GM12878 (cell line): ENCODE measurements at regions not wholly inside any gene's neighbourhood (a gene's known extent, or its start where the extent isn't known, plus 50 kb on each side); places are given as distances from the start of the nearest gene placed in this dataset.

Source experiments
- ATAC-seq: fragments of 200-7000 bp; cut with Tn5 transposase; 3 replicates; pipeline ENCODE4 v1.9.1; 2020; ENCODE audit warnings: mild to moderate bottlenecking, moderate library complexity
- BruUV-seq: library from RNA; stranded (reverse); fragments of 400-500 nt; replicated peaks from 2 replicates; lab custom pipeline; 2021; lab: Mats Ljungman, UMichigan
- CTCF ChIA-PET: fragments of 300-600 bp; sonication (Branson Sonifier 250); formaldehyde crosslinking; extraction: SDS; loops from one replicate; lab custom pipeline; 2021; ENCODE audit warnings: inconsistent platforms; lab: Yijun Ruan, JAX
- POLR2A ChIA-PET: fragments of 350-600 bp; formaldehyde crosslinking; extraction: SDS; loops from one replicate; lab custom pipeline; 2021; ENCODE audit warnings: inconsistent platforms; lab: Charles Lee
- RAD21 ChIA-PET: fragments of 300-600 bp; sonication (Branson Sonifier 250); formaldehyde crosslinking; loops from one replicate; lab custom pipeline; 2023; ENCODE audit warnings: antibody characterized with exemption; ENCODE audit not compliant: unreplicated experiment; lab: Charles Lee
- SMC1A ChIA-PET: fragments of 300-600 bp; sonication (Branson Sonifier 250); formaldehyde crosslinking; loops from one replicate; lab custom pipeline; 2023; ENCODE audit not compliant: unreplicated experiment, uncharacterized antibody; lab: Charles Lee
- DNase-seq: peaks from one replicate; pipeline ENCODE4 v3.0.0-alpha.2; 2011; ENCODE audit warnings: low read depth, low spot score
- FAIRE-seq: peaks from 3 replicates; lab custom pipeline; 2011; peaks lifted over from hg19 to GRCh38; lab: Jason Lieb, UNC
- H2AFZ ChIP-seq: 2 replicates; pipeline ENCODE4 v1.6.0; 2011; ENCODE audit warnings: low read depth, low read length, control low read depth; ENCODE audit not compliant: control insufficient read depth
- H3K27ac ChIP-seq: 2 replicates; pipeline ENCODE4 v1.5.1; 2011; ENCODE audit warnings: control low read depth; ENCODE audit not compliant: control insufficient read depth, insufficient read depth
- H3K27me3 ChIP-seq, 2 experiments: replicated peaks in 1 of 2; 2 replicates each; pipeline versions ENCODE4 v1.6.0 to v1.6.1; 2011; ENCODE audit warnings: low read length in 1 of 2; ENCODE audit not compliant: control insufficient read depth in 2 of 2, insufficient read depth in 2 of 2
- H3K36me3 ChIP-seq, 2 experiments: 2 replicates each; pipeline ENCODE4 v1.5.1; 2011; ENCODE audit warnings: low read length in 1 of 2; ENCODE audit not compliant: control insufficient read depth in 2 of 2, insufficient read depth in 2 of 2
- H3K4me1 ChIP-seq: 2 replicates; pipeline ENCODE4 v1.6.1; 2011; ENCODE audit warnings: mild to moderate bottlenecking, low read length, moderate library complexity, mixed read lengths; ENCODE audit not compliant: control insufficient read depth, insufficient read depth
- H3K4me2 ChIP-seq: 2 replicates; pipeline ENCODE4 v1.6.0; 2011; ENCODE audit warnings: control low read depth; ENCODE audit not compliant: control insufficient read depth, insufficient read depth
- H3K4me3 ChIP-seq: fragments of 200-600 bp; sonication (generic); 2 replicates; pipeline ENCODE4 v1.5.1; 2016
- H3K79me2 ChIP-seq: 2 replicates; pipeline ENCODE4 v1.6.0; 2011; ENCODE audit warnings: low read length; ENCODE audit not compliant: control insufficient read depth, insufficient read depth
- H3K9ac ChIP-seq: 2 replicates; pipeline ENCODE4 v1.8.0; 2011; ENCODE audit warnings: low read length, control low read depth, mixed read lengths; ENCODE audit not compliant: control insufficient read depth, insufficient read depth
- H3K9me3 ChIP-seq: replicated peaks from 3 replicates; pipeline ENCODE4 v1.5.1; 2011; ENCODE audit warnings: mild to moderate bottlenecking, low read length; ENCODE audit not compliant: control insufficient read depth, insufficient read depth
- H4K20me1 ChIP-seq: 2 replicates; pipeline ENCODE4 v1.6.0; 2011; ENCODE audit not compliant: control insufficient read depth, insufficient read depth
- ATF2 ChIP-seq: IDR thresholded peaks from 2 replicates; pipeline ENCODE4 v1.6.1; 2012; ENCODE audit warnings: low read length, inconsistent platforms
- GABPA ChIP-seq: IDR thresholded peaks from 2 replicates; pipeline ENCODE4 v1.6.1; 2014; ENCODE audit warnings: antibody characterized with exemption, low read depth, mild to moderate bottlenecking, inconsistent platforms
- IKZF1 ChIP-seq: fragments of 450-650 bp; conservative IDR thresholded peaks from 2 replicates; pipeline ENCODE4 v1.6.1; 2017; ENCODE audit warnings: antibody characterized with exemption, mild to moderate bottlenecking
- JUND ChIP-seq: IDR thresholded peaks from 2 replicates; pipeline ENCODE4 v1.6.1; 2012; ENCODE audit warnings: low read depth, mild to moderate bottlenecking, low read length, improper control_type of control experiment, moderate library complexity
- MLLT1 ChIP-seq: fragments of 450-650 bp; IDR thresholded peaks from 2 replicates; pipeline ENCODE4 v1.6.1; 2016; ENCODE audit warnings: mild to moderate bottlenecking
- NR2F1 ChIP-seq: fragments of 450-650 bp; conservative IDR thresholded peaks from 2 replicates; pipeline ENCODE4 v1.6.1; 2017; ENCODE audit warnings: mild to moderate bottlenecking
- PBX3 ChIP-seq: IDR thresholded peaks from 2 replicates; pipeline ENCODE4 v1.6.1; 2011; ENCODE audit warnings: mild to moderate bottlenecking, low read depth, low read length, moderate library complexity; ENCODE audit not compliant: insufficient replicate concordance
- TAF1 ChIP-seq: IDR thresholded peaks from 2 replicates; pipeline ENCODE4 v1.6.1; 2011; ENCODE audit warnings: mild to moderate bottlenecking, low read depth, low read length, borderline replicate concordance
- WGBS: methylation state at CpG from one replicate; pipeline ENCODE4 v1.1.6; 2016; ENCODE audit warnings: low lambda C conversion rate; ENCODE audit not compliant: insufficient replicate concordance, insufficient coverage; ENCODE audit errors: missing lambda C conversion rate; 5-methylcytosine and 5-hydroxymethylcytosine counted together
- in situ Hi-C: fragments of 300-500 bp; cut with MboI; formaldehyde crosslinking; loops from 9 replicates; pipeline ENCODE4 v1.14.3; 2018; ENCODE audit warnings: mixed read lengths
- intact Hi-C: fragments of 100-400 bp; cut with micrococcal nuclease; formaldehyde crosslinking; loops from one replicate; pipeline ENCODE4 v1.14.2; 2022; ENCODE audit not compliant: unreplicated experiment

GRCh38 chr17:34451313-34451712, 88.3 kb upstream of the CCL1 start:
- ChIA-PET RAD21 (no interaction called here), SMC1A (no interaction called here), CTCF (no interaction called here), POLR2A (no interaction called here)
- DNase-seq (no peak), FAIRE-seq (no peak), ATAC-seq (no peak)
- no TSS peak for BruUV-seq
- 72% methylated on average over 2 of the region's 2 CpGs for WGBS
- TF ChIP-seq GABPA (no peak), NR2F1 (no peak), ATF2 (no peak), MLLT1 (no peak), PBX3 (no peak), JUND (no peak), TAF1 (no peak), IKZF1 (no peak)
- in situ Hi-C loops, result no loop called here
- H3K79me2 ChIP-seq, result no peaks in the 10 kb centered on the region
- intact Hi-C loops, result no loop called here
- H3K36me3 ChIP-seq, result no peaks in the 10 kb centered on the region
- H3K9ac ChIP-seq, result no peak overlapping the region
- H3K9me3 ChIP-seq, result no peaks in the 10 kb centered on the region
- H3K4me2 ChIP-seq, result no peak overlapping the region
- H3K4me1 ChIP-seq, result no peaks in the 10 kb centered on the region
- H2AFZ ChIP-seq, result no peak overlapping the region
- H3K27me3 ChIP-seq, result peaks cover 0 to 7% of the 10 kb centered on the region in 2 experiments; a peak in 3 of 4 replicates
- H3K27ac ChIP-seq, result no peak overlapping the region
- H4K20me1 ChIP-seq, result no peaks in the 10 kb centered on the region
- H3K4me3 ChIP-seq, result no peak overlapping the region
